Lower lobe of right lung (tissue), 2 donors: ENCODE measurements at regions not wholly inside any gene's neighbourhood (a gene's known extent, or its start where the extent isn't known, plus 50 kb on each side); places are given as distances from the start of the nearest gene placed in this dataset.

Source experiments
- ATAC-seq, 2 donors: fragments of 200-7000 bp; cut with Tn5 transposase; one replicate each; pipeline ENCODE4 v1.9.1; 2020 to 2022; ENCODE audit warnings: mild to moderate bottlenecking in 2 of 2, moderate library complexity in 2 of 2
- DNase-seq: peaks from one replicate; pipeline ENCODE4 v3.0.0-alpha.2; 2020
- H3K27ac ChIP-seq: fragments of 200-600 bp; one replicate; pipeline ENCODE4 v1.8.0; 2022
- H3K27me3 ChIP-seq: fragments of 200-600 bp; one replicate; pipeline ENCODE4 v1.8.0; 2022; ENCODE audit warnings: low read depth
- H3K36me3 ChIP-seq: fragments of 200-600 bp; one replicate; pipeline ENCODE4 v1.8.0; 2022; ENCODE audit warnings: mild to moderate bottlenecking
- H3K4me1 ChIP-seq: fragments of 200-600 bp; one replicate; pipeline ENCODE4 v1.8.0; 2022
- H3K4me3 ChIP-seq: fragments of 200-600 bp; one replicate; pipeline ENCODE4 v1.8.0; 2022; ENCODE audit warnings: mild to moderate bottlenecking
- H3K9me3 ChIP-seq: fragments of 200-600 bp; one replicate; pipeline ENCODE4 v1.8.0; 2022
- CTCF ChIP-seq: fragments of 200-600 bp; IDR thresholded peaks from one replicate; pipeline ENCODE4 v1.8.0; 2022; ENCODE audit warnings: antibody characterized with exemption, mild to moderate bottlenecking
- intact Hi-C: fragments of 100-400 bp; cut with DNase I; formaldehyde crosslinking; loops from one replicate; pipeline ENCODE4 v1.11.0; 2022
- donor health status: DM: no; HTN: yes; CAD: no; lungs with severe emphysema.

DNA sequence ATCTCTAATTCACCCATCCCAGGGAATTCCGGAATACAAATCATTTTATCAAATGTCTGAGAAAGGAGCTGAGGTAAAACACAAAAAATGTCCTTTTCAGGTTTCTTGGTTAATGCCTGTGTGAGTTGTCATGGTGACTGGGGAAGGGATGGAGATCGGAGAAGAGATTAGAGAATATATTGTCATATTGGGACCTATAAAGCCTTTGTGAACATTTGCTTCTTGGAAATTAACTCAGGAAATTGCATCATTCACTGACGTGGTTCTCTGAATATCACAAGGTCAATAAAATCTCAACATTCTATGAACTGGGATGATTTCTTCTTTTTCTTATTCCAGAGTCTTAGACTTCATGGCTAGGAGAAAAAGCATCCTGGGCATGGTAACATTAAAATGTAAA lies 174.8 kb upstream of the GLRA2 start:
- Histone ChIP-seq H3K9me3 (no peaks in the 10 kb centered on the region), H3K27me3 (no peaks in the 10 kb centered on the region), H3K4me3 (no peak overlapping the region), H3K4me1 (no peaks in the 10 kb centered on the region), H3K36me3 (no peaks in the 10 kb centered on the region), H3K27ac (no peak overlapping the region)
- intact Hi-C loops: no loop called here
- ATAC-seq (no peak), DNase-seq (no peak)
- no peak for TF ChIP-seq CTCF

GRCh38 chrX:14352511-14352910 lies 176.8 kb upstream of the GLRA2 start:
- ATAC-seq: no peak
- intact Hi-C loops: no loop called here
- H3K9me3 ChIP-seq: no peaks in the 10 kb centered on the region
- no peaks in the 10 kb centered on the region for H3K36me3 ChIP-seq
- H3K4me1 ChIP-seq: no peaks in the 10 kb centered on the region
- H3K27ac ChIP-seq: no peak overlapping the region
- no peak for TF ChIP-seq CTCF
- no peaks in the 10 kb centered on the region for H3K27me3 ChIP-seq
- H3K4me3 ChIP-seq: no peak overlapping the region
- no peak for DNase-seq

GRCh38 chrX:14351611-14352303 lies 177.6 kb upstream of the GLRA2 start:
- intact Hi-C loops: no loop called here
- DNase-seq: no peak

DNA sequence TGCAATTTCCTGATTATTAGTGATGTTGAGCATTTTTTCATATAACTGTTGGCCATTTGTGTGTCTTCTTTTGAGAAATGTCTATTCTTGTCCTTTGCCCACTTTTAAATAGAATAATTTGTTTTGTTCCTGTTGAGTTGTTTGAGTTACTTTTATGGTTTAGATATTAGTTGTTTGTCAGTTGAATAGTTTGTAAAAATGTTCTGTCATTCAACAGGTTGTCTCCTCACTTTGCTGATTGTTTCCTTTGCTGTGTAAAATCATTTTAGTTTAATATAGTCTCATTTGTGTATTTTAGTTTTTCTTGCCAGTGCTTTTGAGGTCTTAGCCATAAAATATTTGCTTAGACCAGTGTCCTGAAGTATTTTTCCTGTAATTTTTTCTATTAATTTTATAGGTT lies 181.8 kb upstream of the GLRA2 start:
- DNase-seq (no peak), ATAC-seq (no peak)
- no peak overlapping the region for H3K27ac ChIP-seq
- no peaks in the 10 kb centered on the region for H3K36me3 ChIP-seq
- no peaks in the 10 kb centered on the region for H3K9me3 ChIP-seq
- no peaks in the 10 kb centered on the region for H3K27me3 ChIP-seq
- no peak for TF ChIP-seq CTCF
- H3K4me3 ChIP-seq: no peak overlapping the region
- no peaks in the 10 kb centered on the region for H3K4me1 ChIP-seq
- intact Hi-C loops: no loop called here

More at GRCh38 chrX:14351611-14352303, 177.6 kb upstream of the GLRA2 start:
- no peak for ATAC-seq
- Histone ChIP-seq H3K27ac (no peak overlapping the region), H3K4me1 (no peaks in the 10 kb centered on the region), H3K36me3 (no peaks in the 10 kb centered on the region), H3K9me3 (no peaks in the 10 kb centered on the region), H3K27me3 (no peaks in the 10 kb centered on the region), H3K4me3 (no peak overlapping the region)
- TF ChIP-seq CTCF: no peak

DNA sequence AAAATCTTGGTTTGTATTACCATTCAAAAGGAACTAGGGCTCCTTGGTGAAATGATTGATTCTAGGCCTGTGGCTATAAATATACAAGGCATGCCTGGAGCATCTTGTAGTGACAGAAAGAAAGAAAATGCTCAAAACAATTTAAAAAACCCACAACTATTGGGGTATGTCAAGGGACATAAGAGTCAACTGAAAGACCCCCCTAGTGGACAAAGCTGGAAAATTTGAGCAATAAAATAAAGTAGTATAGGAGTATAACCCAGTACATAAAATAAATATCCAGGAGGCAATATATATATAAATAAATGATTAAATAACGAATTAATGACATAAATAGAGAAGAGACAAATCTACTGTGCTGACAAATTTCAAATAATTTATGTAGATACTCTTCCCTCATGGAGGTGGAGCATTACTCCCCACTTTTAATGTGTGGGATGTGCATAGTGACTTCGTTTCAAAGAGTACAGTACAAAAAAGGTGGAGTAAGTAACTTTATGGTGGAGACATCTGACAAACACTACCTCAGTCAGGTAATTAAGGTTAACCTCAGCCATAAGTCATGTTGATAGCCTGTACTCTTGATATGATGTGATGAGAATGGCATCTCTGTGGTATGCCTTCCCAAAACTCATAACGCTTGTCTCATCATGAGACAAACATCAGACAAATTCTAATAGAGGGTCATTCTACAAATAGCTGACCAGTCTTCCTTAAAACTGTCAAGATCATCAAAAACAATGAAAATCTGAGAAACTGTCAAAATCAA lies 185.0 kb upstream of the GLRA2 start:
- Histone ChIP-seq H3K4me1 (no peaks in the 10 kb centered on the region), H3K27ac (no peak overlapping the region), H3K4me3 (no peak overlapping the region), H3K9me3 (no peaks in the 10 kb centered on the region), H3K27me3 (no peaks in the 10 kb centered on the region), H3K36me3 (no peaks in the 10 kb centered on the region)
- ATAC-seq (no peak), DNase-seq (no peak)
- TF ChIP-seq CTCF: no peak
- intact Hi-C loops: no loop called here
